Cerebellar cortex (tissue), 1 donor: ENCODE measurements at regions not wholly inside any gene's neighbourhood (a gene's known extent, or its start where the extent isn't known, plus 50 kb on each side); places are given as distances from the start of the nearest gene placed in this dataset.
"Not testable (repeated sequence)": the region's sequence is repeated elsewhere in the genome, so short reads cannot be mapped to it uniquely, and the experiment has no call there.

Experiments
- DNase-seq: peaks from one replicate; pipeline ENCODE4 v3.0.0-alpha.2; 2015; ENCODE audit warnings: low spot score

GRCh38 chr3:20547361-20548269, 361.6 kb upstream of the SGO1 start:
- not testable (repeated sequence) for DNase-seq

GRCh38 chr3:20546636-20547035, 360.6 kb upstream of the SGO1 start:
- no peak for DNase-seq

- DNase-seq: no peak
Observed at GRCh38 chr3:20543535-20544226, 357.7 kb upstream of the SGO1 start.

GRCh38 chr3:20540066-20540465, 354.1 kb upstream of the SGO1 start:
- DNase-seq: no peak

GRCh38 chr3:20539666-20540065, 353.7 kb upstream of the SGO1 start:
- DNase-seq: no peak

- DNase-seq: no peak
Observed at GRCh38 chr3:20537234-20537633, 351.2 kb upstream of the SGO1 start.

- no peak for DNase-seq
Observed at GRCh38 chr3:20529911-20530310, 343.9 kb upstream of the SGO1 start.

GRCh38 chr3:20528180-20528770, 342.3 kb upstream of the SGO1 start:
- DNase-seq: no peak

- no peak for DNase-seq
Observed at GRCh38 chr3:20527368-20527767, 341.4 kb upstream of the SGO1 start.

- no peak for DNase-seq
Observed at GRCh38 chr3:20524328-20524727, 338.3 kb upstream of the SGO1 start.

GRCh38 chr3:20523293-20523692, 337.3 kb upstream of the SGO1 start:
- no peak for DNase-seq

GRCh38 chr3:20517316-20517715, 331.3 kb upstream of the SGO1 start:
- DNase-seq: not testable (repeated sequence)

GRCh38 chr3:20516311-20516710, 330.3 kb upstream of the SGO1 start:
- DNase-seq: no peak

- DNase-seq: no peak
Observed at GRCh38 chr3:20515834-20516233, 329.8 kb upstream of the SGO1 start.

- DNase-seq: peak; percentile 81
Observed at GRCh38 chr3:20511863-20512505, 326.0 kb upstream of the SGO1 start.

GRCh38 chr3:20510396-20510795, 324.4 kb upstream of the SGO1 start:
- no peak for DNase-seq

- DNase-seq: no peak
Observed at GRCh38 chr3:20503394-20504082, 317.5 kb upstream of the SGO1 start.

GRCh38 chr3:20490996-20491395, 305.0 kb upstream of the SGO1 start:
- DNase-seq: no peak

- DNase-seq: no peak
Observed at GRCh38 chr3:20488151-20488550, 302.1 kb upstream of the SGO1 start.

- DNase-seq: no peak
Observed at GRCh38 chr3:20484126-20484525, 298.1 kb upstream of the SGO1 start.

GRCh38 chr3:20482350-20482749, 296.3 kb upstream of the SGO1 start:
- DNase-seq: no peak
